ENCODE measurements at regions not wholly inside any gene's neighbourhood (a gene's known extent, or its start where the extent isn't known, plus 50 kb on each side); places are given as distances from the start of the nearest gene placed in this dataset.
"Not testable (repeated sequence)": the region's sequence is repeated elsewhere in the genome, so short reads cannot be mapped to it uniquely, and the experiment has no call there.

- no peak for DNase-seq (ENCODE audit: low read depth)
Measured at GRCh38 chr11:69887330-69887729, 68.1 kb upstream of the FGF3 start.

GRCh38 chr11:69887841-69888427 is 68.7 kb upstream of the FGF3 start:
- DNase-seq (ENCODE audit: low read depth) = no peak

GRCh38 chr11:69888483-69889181 is 69.4 kb upstream of the FGF3 start:
- DNase-seq (ENCODE audit: low read depth) = peak; percentile 40

DNA sequence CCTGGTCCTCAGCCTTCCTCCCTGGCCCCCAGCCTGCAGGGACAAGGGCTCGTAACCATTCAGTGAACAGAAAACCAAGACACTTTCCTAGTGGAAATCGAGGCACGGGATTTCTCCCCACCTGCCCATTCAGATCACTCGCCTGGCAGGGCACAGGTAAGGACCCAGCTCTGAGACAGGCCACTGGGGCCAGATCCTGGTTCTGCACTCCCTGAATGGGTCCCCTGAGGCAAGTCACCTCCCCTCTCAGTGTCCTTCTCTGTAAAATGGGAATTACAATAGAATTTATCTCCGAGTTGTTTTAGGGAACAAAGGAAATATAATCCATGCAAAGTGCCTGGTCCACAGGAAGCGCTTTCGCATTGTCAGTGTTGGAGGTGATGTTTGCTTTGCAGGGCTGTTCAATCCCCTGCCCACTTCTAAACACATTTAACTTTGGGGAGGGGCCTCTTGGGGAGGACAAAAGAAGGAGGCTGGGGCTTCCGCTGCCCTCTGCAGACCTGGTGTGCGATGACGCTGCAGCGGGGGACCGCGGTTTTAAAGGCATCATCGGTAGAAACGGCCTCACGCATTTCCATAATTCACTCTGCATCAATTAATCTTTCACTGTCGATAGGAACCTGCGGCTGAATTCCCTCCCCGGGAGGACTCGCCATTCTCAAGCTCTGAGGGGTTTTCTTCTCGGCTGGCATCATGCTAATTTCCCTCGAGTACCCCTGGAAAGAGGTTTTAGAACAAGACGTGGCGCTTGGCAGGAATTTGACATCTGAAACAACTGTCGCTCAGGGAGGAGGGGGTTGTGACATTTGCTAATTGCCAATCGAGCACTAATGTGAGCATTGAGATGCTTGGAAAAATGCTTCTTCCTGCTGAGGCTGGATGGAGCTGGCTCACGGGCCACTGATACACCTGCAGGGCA is 70.4 kb upstream of the FGF3 start:
- no peak for DNase-seq (ENCODE audit: low read depth)

- DNase-seq (ENCODE audit: low read depth) = no peak
Measured at GRCh38 chr11:69890476-69890875, 71.3 kb upstream of the FGF3 start.

GRCh38 chr11:69891421-69892236 is 72.4 kb upstream of the FGF3 start:
- DNase-seq (ENCODE audit: low read depth) = no peak

DNA sequence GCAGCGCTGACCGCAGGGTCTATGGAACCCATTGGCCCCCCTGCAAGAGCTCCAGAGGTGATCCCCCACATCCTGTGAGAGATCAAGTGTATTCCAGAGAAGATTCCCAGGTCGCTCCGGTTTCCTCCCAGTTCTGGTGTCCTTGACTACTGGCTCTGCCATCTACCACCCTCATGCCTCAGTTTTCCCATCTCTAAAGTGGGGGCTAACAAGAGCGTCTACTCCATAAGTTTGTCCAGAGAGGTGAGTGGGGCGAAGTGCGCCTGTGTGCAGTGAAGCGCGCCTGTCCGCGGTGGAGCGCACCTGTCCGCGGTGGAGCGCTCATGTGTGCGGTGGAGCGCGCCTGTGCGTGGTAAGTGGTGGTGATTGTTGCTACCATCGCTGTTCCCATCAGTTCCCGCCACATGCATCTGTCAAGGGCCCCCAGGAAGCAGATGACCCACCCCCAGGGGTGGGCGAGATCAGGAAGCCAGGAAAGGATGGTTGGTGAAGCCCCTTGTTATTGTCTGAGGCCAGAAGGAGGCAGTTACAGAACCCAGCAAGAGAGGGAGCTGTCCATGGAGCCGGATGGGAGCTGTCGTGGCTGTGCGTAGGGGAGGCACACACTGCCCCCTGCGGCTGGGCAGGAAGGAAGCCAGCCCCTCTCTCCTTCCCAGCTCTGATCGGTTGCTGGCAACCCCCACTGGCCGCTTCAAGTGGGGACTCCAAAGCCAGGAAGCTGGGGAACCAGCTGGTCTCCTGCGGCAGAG is 73.2 kb upstream of the FGF3 start:
- DNase-seq (ENCODE audit: low read depth) = no peak

GRCh38 chr11:69892986-69893555 is 73.9 kb upstream of the FGF3 start:
- no peak for DNase-seq (ENCODE audit: low read depth)

- DNase-seq (ENCODE audit: low read depth) = no peak
Measured at GRCh38 chr11:69893631-69894030, 74.4 kb upstream of the FGF3 start.

- DNase-seq (ENCODE audit: low read depth) = no peak
Measured at GRCh38 chr11:69894181-69894611, 75.0 kb upstream of the FGF3 start.

- DNase-seq (ENCODE audit: low read depth) = no peak
Measured at GRCh38 chr11:69894648-69895047, 75.4 kb upstream of the FGF3 start.

DNA sequence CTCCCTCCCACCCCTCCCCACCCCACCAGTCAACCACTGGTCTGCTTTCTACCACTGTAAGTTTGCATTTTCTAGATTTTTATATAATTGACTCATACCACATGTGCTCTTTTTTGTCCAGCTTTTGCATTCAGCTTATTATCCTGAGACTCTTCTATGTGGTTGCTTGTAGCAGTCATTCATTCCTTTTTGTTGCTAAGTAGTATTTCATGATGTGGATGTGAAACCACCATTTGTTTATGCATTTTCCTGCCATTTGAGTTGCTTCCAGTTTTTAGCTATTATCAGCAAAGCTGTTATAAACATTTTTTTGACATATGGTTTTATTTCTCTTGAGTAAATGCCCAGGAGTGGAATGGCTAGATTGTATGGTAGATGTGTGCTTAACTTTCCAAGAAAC is 77.0 kb upstream of the FGF3 start:
- DNase-seq (ENCODE audit: low read depth) = no peak

DNA sequence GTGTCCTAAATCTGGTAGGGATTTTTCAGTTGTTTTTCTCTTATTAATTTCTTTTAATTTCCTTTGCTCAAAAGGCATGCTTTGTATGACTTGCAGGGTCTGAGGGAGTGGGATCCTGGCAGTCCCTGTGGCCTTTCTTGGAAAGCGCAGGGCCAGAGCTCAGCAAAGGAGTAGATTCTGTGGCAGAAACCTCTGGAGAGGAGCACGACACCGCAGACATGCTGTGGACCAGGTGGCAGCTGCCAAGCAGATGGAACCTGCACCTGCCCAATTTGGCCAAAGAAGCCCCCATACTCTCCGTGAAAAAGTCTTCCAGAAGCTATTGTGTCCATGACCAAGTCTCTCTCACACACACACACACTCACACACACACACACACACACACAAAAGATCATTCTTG is 78.9 kb upstream of the FGF3 start:
- no peak for DNase-seq (ENCODE audit: low read depth)

- DNase-seq (ENCODE audit: low read depth) = no peak
Measured at GRCh38 chr11:69899957-69900821, 81.0 kb upstream of the FGF3 start.

DNA sequence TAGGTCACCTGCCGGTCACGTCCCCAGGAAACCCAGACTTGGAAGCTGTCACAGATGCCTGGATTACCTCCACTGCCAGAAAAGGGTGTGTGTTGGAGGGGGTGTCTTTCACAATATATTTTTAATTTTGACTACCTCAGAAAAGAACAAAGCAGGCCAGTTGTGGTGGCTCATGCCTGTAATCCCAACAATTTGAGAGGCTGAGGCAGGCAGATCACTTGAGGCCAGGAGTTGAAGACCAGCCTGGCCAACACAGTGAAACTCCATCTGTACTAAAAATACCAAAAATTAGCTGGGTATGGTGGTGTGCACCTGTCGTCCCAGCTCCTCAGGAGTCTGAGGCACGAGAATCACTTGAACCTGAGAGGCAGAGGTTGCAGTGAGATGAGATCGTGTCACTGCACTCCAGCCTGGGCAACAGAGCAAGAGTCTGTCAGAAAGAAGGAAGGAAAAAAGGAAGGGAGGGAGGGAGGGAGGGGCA is 81.6 kb upstream of the FGF3 start:
- DNase-seq (ENCODE audit: low read depth) = not testable (repeated sequence)

DNA sequence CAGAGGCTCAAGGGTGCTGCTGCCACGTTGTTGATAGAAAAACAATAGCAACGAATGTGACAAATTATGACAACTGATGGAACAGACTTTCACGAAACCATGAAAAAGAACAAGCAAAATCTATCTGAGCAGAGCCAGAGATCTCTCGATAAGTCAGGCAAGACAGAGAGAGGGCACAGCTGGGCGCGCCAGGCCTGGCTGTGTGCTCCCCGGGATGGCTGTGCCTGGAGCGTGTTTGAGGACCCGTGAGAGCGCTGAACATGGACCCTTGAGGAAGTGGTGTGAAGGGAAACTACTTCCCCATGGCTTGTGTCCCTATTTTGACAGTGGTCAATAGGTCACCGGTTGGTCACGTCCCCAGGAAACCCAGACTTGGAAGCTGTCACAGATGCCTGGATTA is 83.1 kb upstream of the FGF3 start:
- DNase-seq (ENCODE audit: low read depth) = no peak

DNA sequence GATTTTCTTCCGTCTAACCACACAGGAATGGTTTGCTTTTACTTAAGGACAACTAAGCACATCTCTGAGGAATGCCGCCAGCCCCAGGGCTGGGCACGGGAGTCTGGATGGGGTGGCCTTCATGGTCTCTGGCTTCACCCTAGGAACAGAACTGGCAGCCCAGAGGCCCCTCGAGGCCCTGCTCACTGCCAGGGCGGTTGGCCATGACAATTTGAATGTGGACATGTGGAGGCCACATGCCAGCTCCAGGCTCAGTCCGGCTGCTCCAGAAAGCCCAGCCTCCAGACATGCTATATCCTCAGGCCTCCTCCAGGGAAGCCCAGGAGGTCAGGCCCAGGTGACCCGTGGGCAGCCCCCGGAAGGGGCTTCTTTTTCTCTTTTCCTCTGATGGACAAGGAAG is 84.0 kb upstream of the FGF3 start:
- DNase-seq (ENCODE audit: low read depth) = no peak

DNA sequence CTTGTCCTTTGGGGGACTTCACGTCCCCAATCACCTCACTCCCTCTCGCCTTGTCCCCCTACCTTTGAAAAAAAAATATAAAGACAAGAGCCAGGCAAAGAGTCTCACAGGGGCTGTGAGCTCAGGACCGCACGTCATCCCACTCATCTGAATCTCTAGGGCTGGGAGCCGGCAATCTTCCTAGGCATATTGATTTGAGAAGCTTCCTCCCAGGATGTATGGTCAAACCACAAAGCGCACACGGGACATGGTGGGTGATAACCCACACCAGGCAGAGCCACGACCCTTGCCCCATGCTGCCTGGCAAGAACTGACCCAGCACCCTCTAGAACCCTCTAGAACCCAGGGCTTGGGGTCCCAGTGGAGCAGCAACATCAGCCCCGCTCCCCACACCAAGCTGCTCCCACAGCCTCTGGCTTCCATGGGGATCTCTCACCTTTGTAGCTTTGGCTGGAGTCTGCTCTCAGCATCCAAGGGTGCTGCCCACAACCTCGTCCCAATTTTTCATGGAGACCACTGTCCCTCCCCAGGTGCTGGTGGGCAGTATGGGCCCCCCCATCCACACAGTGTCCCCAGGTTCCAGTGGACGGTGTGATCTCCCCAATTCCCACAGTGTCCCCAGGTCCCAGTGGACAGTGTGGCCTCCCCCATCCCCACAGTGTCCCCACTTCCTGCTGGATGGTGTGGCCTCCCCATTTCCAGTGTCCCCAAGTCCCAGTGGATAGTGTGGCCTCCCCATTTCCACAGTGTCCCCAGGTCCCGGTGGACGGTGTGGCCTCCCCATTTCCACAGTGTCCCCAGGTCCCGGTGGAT is 85.2 kb upstream of the FGF3 start:
- no peak for DNase-seq (ENCODE audit: low read depth)

DNA sequence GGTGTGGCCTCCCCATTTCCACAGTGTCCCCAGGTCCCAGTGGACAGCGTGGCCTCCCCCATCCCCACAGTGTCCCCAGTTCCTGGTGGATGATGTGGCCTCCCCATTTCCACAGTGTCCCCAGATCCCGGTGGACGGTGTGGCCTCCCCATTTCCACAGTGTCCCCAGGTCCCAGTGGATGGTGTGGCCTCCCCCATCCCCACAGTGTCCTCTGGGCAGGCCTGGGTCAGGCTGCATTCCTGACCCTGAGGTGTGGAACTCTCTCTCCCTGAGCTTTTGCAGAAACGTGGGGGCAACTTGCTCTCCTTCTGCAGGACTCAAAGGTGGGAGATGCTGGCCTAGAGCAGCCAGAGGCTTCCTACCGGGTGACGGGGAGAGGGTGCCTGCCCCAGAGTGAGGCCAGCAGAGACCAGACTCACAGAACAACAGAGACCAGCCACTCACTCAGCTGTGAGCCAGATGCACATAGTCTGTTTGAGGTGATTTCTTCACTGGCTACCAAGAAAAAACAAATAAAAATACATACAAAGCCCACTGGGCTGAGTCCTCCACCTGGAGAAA is 85.8 kb upstream of the FGF3 start:
- DNase-seq (ENCODE audit: low read depth) = no peak
